HG03108 (cell line): ENCODE measurements at regions not wholly inside any gene's neighbourhood (a gene's known extent, or its start where the extent isn't known, plus 50 kb on each side); places are given as distances from the start of the nearest gene placed in this dataset.
"Not testable (repeated sequence)": the region's sequence is repeated elsewhere in the genome, so short reads cannot be mapped to it uniquely, and the experiment has no call there.

Source experiments
- ATAC-seq: cut with Tn5 transposase; IDR thresholded peaks from one replicate; pipeline ENCODE4 v1.9.1; 2021; ENCODE audit warnings: moderate library complexity; ENCODE audit not compliant: unreplicated experiment

GRCh38 chr3:74978684-74979083 is 364.2 kb upstream of the CNTN3 start:
- ATAC-seq: no peak

- ATAC-seq: not testable (repeated sequence)
Measured at GRCh38 chr3:74985028-74985904, 370.8 kb upstream of the CNTN3 start.

GRCh38 chr3:74988095-74988494 is 373.6 kb upstream of the CNTN3 start:
- no peak for ATAC-seq

GRCh38 chr3:74992898-74993297 is 378.4 kb upstream of the CNTN3 start:
- ATAC-seq: no peak

GRCh38 chr3:75001330-75001729 is 386.9 kb upstream of the CNTN3 start:
- no peak for ATAC-seq

GRCh38 chr3:75012791-75013331 is 398.4 kb upstream of the CNTN3 start:
- no peak for ATAC-seq

- ATAC-seq: no peak
Measured at GRCh38 chr3:75014008-75014407, 399.5 kb upstream of the CNTN3 start.

- no peak for ATAC-seq
Measured at GRCh38 chr3:75015280-75015679, 400.8 kb upstream of the CNTN3 start.

GRCh38 chr3:75035146-75035545 is 420.7 kb upstream of the CNTN3 start:
- no peak for ATAC-seq

- no peak for ATAC-seq
Measured at GRCh38 chr3:75042941-75043340, 428.5 kb upstream of the CNTN3 start.

- ATAC-seq: no peak
Measured at GRCh38 chr3:75048650-75049049, 434.2 kb upstream of the CNTN3 start.

- ATAC-seq: no peak
Measured at GRCh38 chr3:75049533-75049932, 435.1 kb upstream of the CNTN3 start.

- ATAC-seq: no peak
Measured at GRCh38 chr3:75059120-75059519, 444.7 kb upstream of the CNTN3 start.

- ATAC-seq: no peak
Measured at GRCh38 chr3:75061806-75062205, 447.3 kb upstream of the CNTN3 start.

- no peak for ATAC-seq
Measured at GRCh38 chr3:75075158-75075557, 460.7 kb upstream of the CNTN3 start.

GRCh38 chr3:75076481-75076880 is 462.0 kb upstream of the CNTN3 start:
- ATAC-seq: no peak

GRCh38 chr3:75078290-75078689 is 463.8 kb upstream of the CNTN3 start:
- ATAC-seq: no peak

- ATAC-seq: no peak
Measured at GRCh38 chr3:75082845-75083244, 468.4 kb upstream of the CNTN3 start.

GRCh38 chr3:75089841-75090240 is 475.4 kb upstream of the CNTN3 start:
- no peak for ATAC-seq

- no peak for ATAC-seq
Measured at GRCh38 chr3:75101329-75102147, 487.1 kb upstream of the CNTN3 start.

GRCh38 chr3:75110741-75111140 is 496.3 kb upstream of the CNTN3 start:
- no peak for ATAC-seq

- ATAC-seq: no peak
Measured at GRCh38 chr3:75115695-75116094, 501.2 kb upstream of the CNTN3 start.
